Activated CD4-positive, alpha-beta memory T cell treated with anti-CD3 and anti-CD28 coated beads for 36 hours (primary cell): ENCODE measurements at regions not wholly inside any gene's neighbourhood (a gene's known extent, or its start where the extent isn't known, plus 50 kb on each side); places are given as distances from the start of the nearest gene placed in this dataset.
"Not testable (repeated sequence)": the region's sequence is repeated elsewhere in the genome, so short reads cannot be mapped to it uniquely, and the experiment has no call there.

Source experiments
- CTCF ChIA-PET: fragments of 350-600 bp; sonication (Branson Sonifier 250); formaldehyde crosslinking; loops from one replicate; lab custom pipeline; 2021; ENCODE audit warnings: antibody characterized with exemption, inconsistent platforms; lab: Charles Lee
- POLR2A ChIA-PET: fragments of 350-600 bp; sonication (Branson Sonifier 250); formaldehyde crosslinking; loops from one replicate; lab custom pipeline; 2021; ENCODE audit warnings: antibody characterized with exemption; lab: Charles Lee
- DNase-seq: peaks from one replicate; pipeline ENCODE4 v3.0.0-alpha.2; 2020
- H3K27ac Mint-ChIP-seq: one replicate; pipeline ENCODE4 v1.8.0; 2021; ENCODE audit warnings: mixed read lengths
- H3K27me3 Mint-ChIP-seq: one replicate; pipeline ENCODE4 v1.8.0; 2021; ENCODE audit warnings: mixed read lengths
- H3K36me3 Mint-ChIP-seq: one replicate; pipeline ENCODE4 v1.8.0; 2021; ENCODE audit warnings: mixed read lengths
- H3K4me1 Mint-ChIP-seq: one replicate; pipeline ENCODE4 v1.8.0; 2021; ENCODE audit warnings: low read depth, mixed read lengths
- H3K4me3 Mint-ChIP-seq: one replicate; pipeline ENCODE4 v1.8.0; 2021; ENCODE audit warnings: mild to moderate bottlenecking, mixed read lengths
- H3K9me3 Mint-ChIP-seq: one replicate; pipeline ENCODE4 v1.8.0; 2021; ENCODE audit warnings: mixed read lengths
- intact Hi-C: fragments of 100-400 bp; cut with micrococcal nuclease; formaldehyde crosslinking; loops from one replicate; pipeline ENCODE4 v1.15.1; 2023

GRCh38 chr4:20003836-20004558, 247.7 kb upstream of the SLIT2 start:
- POLR2A ChIA-PET, H3K4me3 Mint-ChIP-seq, H3K27ac Mint-ChIP-seq, H3K9me3 Mint-ChIP-seq, intact Hi-C loops, H3K27me3 Mint-ChIP-seq, DNase-seq, H3K4me1 Mint-ChIP-seq, CTCF ChIA-PET, H3K36me3 Mint-ChIP-seq: not testable (repeated sequence)

- H3K4me1 Mint-ChIP-seq = no peaks in the 10 kb centered on the region
- H3K9me3 Mint-ChIP-seq = peaks cover 7% of the 10 kb centered on the region
- no peak for DNase-seq
- ChIA-PET POLR2A (no interaction called here), CTCF (no interaction called here)
- H3K27me3 Mint-ChIP-seq = no peaks in the 10 kb centered on the region
- H3K27ac Mint-ChIP-seq = no peak overlapping the region
- H3K4me3 Mint-ChIP-seq = no peak overlapping the region
- intact Hi-C loops = no loop called here
- no peaks in the 10 kb centered on the region for H3K36me3 Mint-ChIP-seq
Measured at GRCh38 chr4:19999775-20000414, 251.8 kb upstream of the SLIT2 start.

- ChIA-PET CTCF (no interaction called here), POLR2A (no interaction called here)
- Mint-ChIP-seq H3K27me3 (no peaks in the 10 kb centered on the region), H3K4me1 (no peaks in the 10 kb centered on the region), H3K36me3 (no peaks in the 10 kb centered on the region), H3K9me3 (peaks cover 7% of the 10 kb centered on the region), H3K27ac (no peak overlapping the region), H3K4me3 (no peak overlapping the region)
- DNase-seq = no peak
- intact Hi-C loops = no loop called here
Measured at GRCh38 chr4:19999276-19999675, 252.4 kb upstream of the SLIT2 start.

- DNase-seq = no peak
- intact Hi-C loops = no loop called here
- H3K4me1 Mint-ChIP-seq = no peaks in the 10 kb centered on the region
- no peaks in the 10 kb centered on the region for H3K27me3 Mint-ChIP-seq
- no peaks in the 10 kb centered on the region for H3K36me3 Mint-ChIP-seq
- H3K9me3 Mint-ChIP-seq = peaks cover 6% of the 10 kb centered on the region
- ChIA-PET POLR2A (no interaction called here), CTCF (no interaction called here)
- no peak overlapping the region for H3K4me3 Mint-ChIP-seq
- H3K27ac Mint-ChIP-seq = no peak overlapping the region
Measured at GRCh38 chr4:19993242-19993641, 258.5 kb upstream of the SLIT2 start.

- H3K27me3 Mint-ChIP-seq = no peaks in the 10 kb centered on the region
- no peaks in the 10 kb centered on the region for H3K36me3 Mint-ChIP-seq
- H3K9me3 Mint-ChIP-seq = peaks cover 6% of the 10 kb centered on the region
- CTCF ChIA-PET = no interaction called here
- H3K4me3 Mint-ChIP-seq = no peak overlapping the region
- intact Hi-C loops = no loop called here
- no peaks in the 10 kb centered on the region for H3K4me1 Mint-ChIP-seq
- no peak overlapping the region for H3K27ac Mint-ChIP-seq
- POLR2A ChIA-PET = no interaction called here
- no peak for DNase-seq
Measured at GRCh38 chr4:19992471-19993093, 259.1 kb upstream of the SLIT2 start.

- H3K36me3 Mint-ChIP-seq = no peaks in the 10 kb centered on the region
- DNase-seq = no peak
- no peak overlapping the region for H3K27ac Mint-ChIP-seq
- H3K27me3 Mint-ChIP-seq = no peaks in the 10 kb centered on the region
- intact Hi-C loops = no loop called here
- peaks cover 14% of the 10 kb centered on the region for H3K9me3 Mint-ChIP-seq
- no peak overlapping the region for H3K4me3 Mint-ChIP-seq
- ChIA-PET CTCF (no interaction called here), POLR2A (no interaction called here)
- H3K4me1 Mint-ChIP-seq = no peaks in the 10 kb centered on the region
Measured at GRCh38 chr4:19987746-19988145, 264.0 kb upstream of the SLIT2 start.

- Mint-ChIP-seq H3K9me3 (peaks cover 22% of the 10 kb centered on the region), H3K27ac (no peak overlapping the region), H3K36me3 (no peaks in the 10 kb centered on the region), H3K4me3 (no peak overlapping the region), H3K4me1 (no peaks in the 10 kb centered on the region), H3K27me3 (no peaks in the 10 kb centered on the region)
- intact Hi-C loops = no loop called here
- no peak for DNase-seq
- ChIA-PET POLR2A (no interaction called here), CTCF (no interaction called here)
Measured at GRCh38 chr4:19983072-19983471, 268.6 kb upstream of the SLIT2 start.

- POLR2A ChIA-PET = no interaction called here
- H3K4me3 Mint-ChIP-seq = no peak overlapping the region
- CTCF ChIA-PET = no interaction called here
- no peaks in the 10 kb centered on the region for H3K4me1 Mint-ChIP-seq
- no peaks in the 10 kb centered on the region for H3K27me3 Mint-ChIP-seq
- H3K27ac Mint-ChIP-seq = no peak overlapping the region
- intact Hi-C loops = no loop called here
- DNase-seq = no peak
- H3K36me3 Mint-ChIP-seq = no peaks in the 10 kb centered on the region
- H3K9me3 Mint-ChIP-seq = peaks cover 27% of the 10 kb centered on the region
Measured at GRCh38 chr4:19982556-19982955, 269.1 kb upstream of the SLIT2 start.

- H3K9me3 Mint-ChIP-seq = peaks cover 22% of the 10 kb centered on the region
- no peak for DNase-seq
- POLR2A ChIA-PET = no interaction called here
- intact Hi-C loops = no loop called here
- H3K27me3 Mint-ChIP-seq = no peaks in the 10 kb centered on the region
- H3K4me3 Mint-ChIP-seq = no peak overlapping the region
- no peaks in the 10 kb centered on the region for H3K36me3 Mint-ChIP-seq
- no peak overlapping the region for H3K27ac Mint-ChIP-seq
- no peaks in the 10 kb centered on the region for H3K4me1 Mint-ChIP-seq
- CTCF ChIA-PET = no interaction called here
Measured at GRCh38 chr4:19971829-19972228, 279.9 kb upstream of the SLIT2 start.

GRCh38 chr4:19969492-19969891, 282.2 kb upstream of the SLIT2 start:
- no peak for DNase-seq
- no peaks in the 10 kb centered on the region for H3K36me3 Mint-ChIP-seq
- intact Hi-C loops = no loop called here
- no peak overlapping the region for H3K4me3 Mint-ChIP-seq
- H3K9me3 Mint-ChIP-seq = peaks cover 19% of the 10 kb centered on the region
- ChIA-PET POLR2A (no interaction called here), CTCF (no interaction called here)
- H3K27me3 Mint-ChIP-seq = no peaks in the 10 kb centered on the region
- no peaks in the 10 kb centered on the region for H3K4me1 Mint-ChIP-seq
- no peak overlapping the region for H3K27ac Mint-ChIP-seq

- ChIA-PET CTCF (no interaction called here), POLR2A (no interaction called here)
- DNase-seq = no peak
- H3K9me3 Mint-ChIP-seq = peaks cover 17% of the 10 kb centered on the region
- H3K36me3 Mint-ChIP-seq = no peaks in the 10 kb centered on the region
- no peaks in the 10 kb centered on the region for H3K27me3 Mint-ChIP-seq
- intact Hi-C loops = no loop called here
- no peaks in the 10 kb centered on the region for H3K4me1 Mint-ChIP-seq
- no peak overlapping the region for H3K27ac Mint-ChIP-seq
- no peak overlapping the region for H3K4me3 Mint-ChIP-seq
Measured at GRCh38 chr4:19961091-19961490, 290.6 kb upstream of the SLIT2 start.

GRCh38 chr4:19958848-19959247, 292.9 kb upstream of the SLIT2 start:
- Mint-ChIP-seq H3K4me1 (no peaks in the 10 kb centered on the region), H3K9me3 (peaks cover 12% of the 10 kb centered on the region), H3K4me3 (no peak overlapping the region), H3K27ac (no peak overlapping the region), H3K36me3 (no peaks in the 10 kb centered on the region), H3K27me3 (no peaks in the 10 kb centered on the region)
- CTCF ChIA-PET = no interaction called here
- POLR2A ChIA-PET = no interaction called here
- intact Hi-C loops = no loop called here
- DNase-seq = no peak

- intact Hi-C loops = no loop called here
- ChIA-PET POLR2A (no interaction called here), CTCF (no interaction called here)
- Mint-ChIP-seq H3K27ac (no peak overlapping the region), H3K27me3 (no peaks in the 10 kb centered on the region), H3K4me1 (no peaks in the 10 kb centered on the region), H3K36me3 (no peaks in the 10 kb centered on the region), H3K9me3 (peaks cover 9% of the 10 kb centered on the region), H3K4me3 (no peak overlapping the region)
- no peak for DNase-seq
Measured at GRCh38 chr4:19947349-19947748, 304.4 kb upstream of the SLIT2 start.
